ENCODE measurements at regions not wholly inside any gene's neighbourhood (a gene's known extent, or its start where the extent isn't known, plus 50 kb on each side); places are given as distances from the start of the nearest gene placed in this dataset.

DNA sequence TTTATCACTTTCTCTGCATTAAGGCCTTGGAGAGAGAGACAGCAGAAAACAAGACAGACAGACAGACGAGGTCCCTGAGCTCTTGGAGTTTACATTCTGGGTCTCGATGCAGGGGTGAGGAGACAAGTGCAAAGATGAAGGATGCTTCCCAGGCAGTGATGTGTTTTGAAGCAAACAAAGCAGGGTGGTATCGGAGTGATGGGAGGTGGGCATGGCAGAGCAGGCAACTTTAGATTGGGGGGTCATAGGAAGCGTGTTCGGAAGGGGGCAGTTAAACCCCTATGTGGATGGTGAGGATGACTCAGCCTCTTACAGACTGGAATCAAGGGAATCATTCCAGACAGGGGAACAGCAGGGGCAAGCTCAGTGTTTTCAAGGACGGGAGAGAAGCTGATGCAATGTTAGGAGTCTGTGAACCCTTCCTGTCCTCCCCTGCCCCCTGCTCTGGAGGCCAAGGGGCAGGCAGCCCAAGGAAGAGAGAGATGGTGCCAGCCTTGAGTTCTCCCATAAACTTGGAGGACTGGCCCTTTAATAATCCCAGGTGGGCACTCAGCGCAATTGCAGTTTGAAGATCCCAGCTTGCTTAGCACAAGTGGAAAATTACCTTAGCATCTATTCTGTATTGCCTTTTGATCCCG lies 180.2 kb downstream of the CHST1 start:
- DNase-seq (ENCODE audit: low spot score) (peak; percentile 6), ATAC-seq (ENCODE audit: low read depth) (no peak)
- TF ChIP-seq, protein P1, sequence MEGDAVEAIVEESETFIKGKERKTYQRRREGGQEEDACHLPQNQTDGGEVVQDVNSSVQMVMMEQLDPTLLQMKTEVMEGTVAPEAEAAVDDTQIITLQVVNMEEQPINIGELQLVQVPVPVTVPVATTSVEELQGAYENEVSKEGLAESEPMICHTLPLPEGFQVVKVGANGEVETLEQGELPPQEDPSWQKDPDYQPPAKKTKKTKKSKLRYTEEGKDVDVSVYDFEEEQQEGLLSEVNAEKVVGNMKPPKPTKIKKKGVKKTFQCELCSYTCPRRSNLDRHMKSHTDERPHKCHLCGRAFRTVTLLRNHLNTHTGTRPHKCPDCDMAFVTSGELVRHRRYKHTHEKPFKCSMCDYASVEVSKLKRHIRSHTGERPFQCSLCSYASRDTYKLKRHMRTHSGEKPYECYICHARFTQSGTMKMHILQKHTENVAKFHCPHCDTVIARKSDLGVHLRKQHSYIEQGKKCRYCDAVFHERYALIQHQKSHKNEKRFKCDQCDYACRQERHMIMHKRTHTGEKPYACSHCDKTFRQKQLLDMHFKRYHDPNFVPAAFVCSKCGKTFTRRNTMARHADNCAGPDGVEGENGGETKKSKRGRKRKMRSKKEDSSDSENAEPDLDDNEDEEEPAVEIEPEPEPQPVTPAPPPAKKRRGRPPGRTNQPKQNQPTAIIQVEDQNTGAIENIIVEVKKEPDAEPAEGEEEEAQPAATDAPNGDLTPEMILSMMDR (IDR thresholded peaks at IDR 0.05; ENCODE audit: poor library complexity, severe bottlenecking): no peak
- Histone ChIP-seq H3K4me1 (ENCODE audit: insufficient read depth, poor library complexity, severe bottlenecking) (no peaks in the 10 kb centered on the region), H3K27ac (ENCODE audit: poor library complexity, severe bottlenecking) (no peak overlapping the region), H3K9me3 (ENCODE audit: severe bottlenecking) (no peaks in the 10 kb centered on the region), H3K27me3 (ENCODE audit: insufficient read depth, poor library complexity, severe bottlenecking) (peaks cover 11% of the 10 kb centered on the region), H3K36me3 (ENCODE audit: low read depth) (no peaks in the 10 kb centered on the region), H3K4me3 (ENCODE audit: severe bottlenecking) (no peak overlapping the region)

DNA sequence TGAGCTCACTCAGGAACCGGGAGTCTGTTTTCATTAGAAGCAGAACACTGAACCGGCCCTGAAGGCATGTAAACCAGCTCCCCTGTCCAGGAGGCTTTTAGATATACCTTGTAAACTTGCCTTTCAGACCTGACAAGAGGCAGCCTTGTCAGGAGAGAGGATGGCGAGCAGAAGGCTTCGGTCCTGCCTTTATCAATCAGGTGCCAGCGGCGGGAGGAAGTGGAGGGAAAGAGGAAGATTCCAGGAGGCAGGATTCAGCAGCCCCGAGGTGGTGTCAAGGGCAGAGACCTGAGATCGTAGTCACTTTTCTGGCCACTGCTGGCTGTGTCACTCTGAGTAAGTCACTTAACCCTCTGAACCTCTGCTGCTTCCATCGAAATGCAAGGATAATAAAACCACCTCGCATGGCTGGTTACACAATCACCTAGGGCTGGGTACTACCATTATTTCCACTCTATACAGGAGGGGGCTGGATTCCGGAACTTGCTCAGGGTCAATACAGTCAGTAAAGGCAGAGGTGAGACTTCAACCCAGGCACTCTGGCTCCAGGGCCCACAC lies 181.0 kb downstream of the CHST1 start:
- H3K27me3 ChIP-seq (ENCODE audit: insufficient read depth, poor library complexity, severe bottlenecking): peaks cover 9% of the 10 kb centered on the region
- H3K4me1 ChIP-seq (ENCODE audit: insufficient read depth, poor library complexity, severe bottlenecking): no peaks in the 10 kb centered on the region
- peak; percentile 27; the same call in 1 of the 3 replicates for ATAC-seq (ENCODE audit: low read depth)
- no peak overlapping the region for H3K4me3 ChIP-seq (ENCODE audit: severe bottlenecking)
- TF ChIP-seq, protein P1 (IDR thresholded peaks at IDR 0.05; ENCODE audit: poor library complexity, severe bottlenecking): no peak
- no peak overlapping the region for H3K27ac ChIP-seq (ENCODE audit: poor library complexity, severe bottlenecking)
- no peaks in the 10 kb centered on the region for H3K9me3 ChIP-seq (ENCODE audit: severe bottlenecking)
- no peaks in the 10 kb centered on the region for H3K36me3 ChIP-seq (ENCODE audit: low read depth)
- peak; percentile 27 for DNase-seq (ENCODE audit: low spot score)

DNA sequence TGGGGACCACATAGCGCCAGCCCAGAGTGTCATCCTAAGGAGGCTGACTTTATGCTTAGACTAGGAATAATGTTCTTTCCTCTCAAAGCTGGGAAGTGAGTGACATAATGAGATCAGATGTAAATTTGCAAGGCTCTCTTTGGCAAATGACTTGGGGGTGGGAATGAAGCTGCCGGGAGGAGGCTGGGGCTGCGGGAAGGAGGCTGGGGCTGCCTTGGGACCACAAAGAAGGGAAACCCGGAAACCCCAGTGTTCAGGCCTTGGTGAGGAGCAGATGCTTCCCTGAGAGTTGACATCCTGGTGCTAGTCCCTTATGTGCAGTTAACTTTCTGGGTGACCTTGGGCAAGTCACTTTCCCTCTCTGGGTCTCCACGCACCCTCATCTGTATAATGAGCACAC lies 182.0 kb downstream of the CHST1 start:
- TF ChIP-seq, protein P1 (IDR thresholded peaks at IDR 0.05; ENCODE audit: poor library complexity, severe bottlenecking): no peak
- H3K4me3 ChIP-seq (ENCODE audit: severe bottlenecking): no peak overlapping the region
- no peaks in the 10 kb centered on the region for H3K9me3 ChIP-seq (ENCODE audit: severe bottlenecking)
- H3K27ac ChIP-seq (ENCODE audit: poor library complexity, severe bottlenecking): no peak overlapping the region
- peaks cover 6% of the 10 kb centered on the region for H3K27me3 ChIP-seq (ENCODE audit: insufficient read depth, poor library complexity, severe bottlenecking)
- ATAC-seq (ENCODE audit: low read depth) (no peak), DNase-seq (ENCODE audit: low spot score) (peak; percentile 20)
- H3K4me1 ChIP-seq (ENCODE audit: insufficient read depth, poor library complexity, severe bottlenecking): no peaks in the 10 kb centered on the region
- H3K36me3 ChIP-seq (ENCODE audit: low read depth): no peaks in the 10 kb centered on the region

DNA sequence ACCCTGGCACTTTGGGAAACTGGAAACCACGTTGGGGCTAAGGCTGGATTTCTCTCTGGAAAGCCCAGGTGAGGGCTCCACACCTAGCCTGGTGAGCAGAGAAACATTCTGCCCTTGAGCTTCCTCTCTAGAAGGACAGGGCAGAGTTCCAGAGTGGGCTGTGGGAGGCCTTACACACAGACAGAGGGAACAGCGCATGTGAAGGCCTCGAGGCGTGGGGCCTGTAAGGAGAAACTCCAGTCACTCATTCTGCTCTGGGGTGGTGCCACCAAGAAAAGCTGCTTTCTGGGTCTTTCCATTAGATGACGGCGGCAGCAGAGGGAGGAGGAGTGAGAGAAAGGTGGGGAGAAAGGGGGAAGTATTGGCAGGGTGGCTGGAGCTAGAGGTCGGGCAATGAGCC lies 183.1 kb downstream of the CHST1 start:
- H3K27ac ChIP-seq (ENCODE audit: poor library complexity, severe bottlenecking): no peak overlapping the region
- no peaks in the 10 kb centered on the region for H3K36me3 ChIP-seq (ENCODE audit: low read depth)
- ATAC-seq (ENCODE audit: low read depth): no peak
- H3K27me3 ChIP-seq (ENCODE audit: insufficient read depth, poor library complexity, severe bottlenecking): peaks cover 6% of the 10 kb centered on the region
- H3K4me3 ChIP-seq (ENCODE audit: severe bottlenecking): no peak overlapping the region
- TF ChIP-seq, protein P1 (IDR thresholded peaks at IDR 0.05; ENCODE audit: poor library complexity, severe bottlenecking): no peak
- H3K4me1 ChIP-seq (ENCODE audit: insufficient read depth, poor library complexity, severe bottlenecking): no peaks in the 10 kb centered on the region
- H3K9me3 ChIP-seq (ENCODE audit: severe bottlenecking): no peaks in the 10 kb centered on the region
- peak; percentile 9 for DNase-seq (ENCODE audit: low spot score)

DNA sequence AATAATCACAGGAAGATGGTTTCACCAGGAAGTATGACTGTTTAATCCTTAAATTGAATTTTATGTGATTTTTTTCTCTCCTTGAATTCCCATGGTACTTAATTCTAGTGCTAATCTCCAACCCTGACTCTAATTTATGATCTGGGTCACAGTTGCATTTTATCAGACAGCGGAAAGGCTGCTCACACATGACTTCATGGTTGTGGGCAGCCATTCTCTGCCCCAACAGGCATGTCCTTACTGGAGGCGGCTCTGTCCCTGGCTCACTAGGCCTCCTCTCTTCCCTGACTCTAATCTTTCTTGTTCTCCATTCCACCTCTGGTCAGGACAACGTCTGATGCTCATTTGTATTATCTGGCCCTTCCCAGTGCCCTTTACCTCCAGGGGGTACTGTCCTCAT lies 184.4 kb downstream of the CHST1 start:
- no peaks in the 10 kb centered on the region for H3K9me3 ChIP-seq (ENCODE audit: severe bottlenecking)
- no peak for ATAC-seq (ENCODE audit: low read depth)
- H3K27ac ChIP-seq (ENCODE audit: poor library complexity, severe bottlenecking): no peak overlapping the region
- TF ChIP-seq, protein P1 (IDR thresholded peaks at IDR 0.05; ENCODE audit: poor library complexity, severe bottlenecking): no peak
- H3K4me1 ChIP-seq (ENCODE audit: insufficient read depth, poor library complexity, severe bottlenecking): no peaks in the 10 kb centered on the region
- no peak overlapping the region for H3K4me3 ChIP-seq (ENCODE audit: severe bottlenecking)
- peaks cover 6% of the 10 kb centered on the region for H3K27me3 ChIP-seq (ENCODE audit: insufficient read depth, poor library complexity, severe bottlenecking)
- H3K36me3 ChIP-seq (ENCODE audit: low read depth): no peaks in the 10 kb centered on the region
- DNase-seq (ENCODE audit: low spot score): no peak

Measured in RWPE2 (cell line).